ENCODE measurements at regions not wholly inside any gene's neighbourhood (a gene's known extent, or its start where the extent isn't known, plus 50 kb on each side); places are given as distances from the start of the nearest gene placed in this dataset.

- Histone ChIP-seq H3K4me1 (no peaks in the 10 kb centered on the region), H3K27me3 (no peaks in the 10 kb centered on the region), H3K4me3 (no peak overlapping the region), H3K36me3 (no peaks in the 10 kb centered on the region), H3K9me3 (peaks cover 0 to 7% of the 10 kb centered on the region in 2 donors), H3K27ac (no peak overlapping the region)
- TF ChIP-seq CTCF (IDR thresholded peaks at IDR 0.05): no peak
- DNase-seq (ENCODE audit: low spot score): no peak
Measured at GRCh38 chr5:84536797-84537196, 152.1 kb upstream of the EDIL3 start.

- H3K27ac ChIP-seq: no peak overlapping the region
- DNase-seq (ENCODE audit: low spot score): no peak
- no peaks in the 10 kb centered on the region for H3K4me1 ChIP-seq
- no peaks in the 10 kb centered on the region for H3K27me3 ChIP-seq
- H3K36me3 ChIP-seq: no peaks in the 10 kb centered on the region
- TF ChIP-seq CTCF (IDR thresholded peaks at IDR 0.05): no peak
- peaks cover 0 to 6% of the 10 kb centered on the region in 2 donors for H3K9me3 ChIP-seq
- no peak overlapping the region for H3K4me3 ChIP-seq
Measured at GRCh38 chr5:84535281-84535680, 150.6 kb upstream of the EDIL3 start.

GRCh38 chr5:84524491-84524890 lies 139.8 kb upstream of the EDIL3 start:
- TF ChIP-seq CTCF (IDR thresholded peaks at IDR 0.05): no peak
- Histone ChIP-seq H3K27me3 (no peaks in the 10 kb centered on the region), H3K36me3 (no peaks in the 10 kb centered on the region), H3K4me1 (no peaks in the 10 kb centered on the region), H3K27ac (no peak overlapping the region), H3K4me3 (no peak overlapping the region), H3K9me3 (no peaks in the 10 kb centered on the region)
- DNase-seq (ENCODE audit: low spot score): no peak

- Histone ChIP-seq H3K36me3 (no peaks in the 10 kb centered on the region), H3K4me1 (no peaks in the 10 kb centered on the region), H3K27me3 (no peaks in the 10 kb centered on the region), H3K27ac (no peak overlapping the region), H3K9me3 (no peaks in the 10 kb centered on the region), H3K4me3 (no peak overlapping the region)
- no peak for TF ChIP-seq CTCF (IDR thresholded peaks at IDR 0.05)
- no peak for DNase-seq (ENCODE audit: low spot score)
Measured at GRCh38 chr5:84518862-84519261, 134.2 kb upstream of the EDIL3 start.

GRCh38 chr5:84518370-84518769 lies 133.7 kb upstream of the EDIL3 start:
- H3K27ac ChIP-seq: no peak overlapping the region
- no peaks in the 10 kb centered on the region for H3K9me3 ChIP-seq
- no peak for DNase-seq (ENCODE audit: low spot score)
- H3K4me1 ChIP-seq: no peaks in the 10 kb centered on the region
- TF ChIP-seq CTCF (IDR thresholded peaks at IDR 0.05): no peak
- H3K36me3 ChIP-seq: no peaks in the 10 kb centered on the region
- no peak overlapping the region for H3K4me3 ChIP-seq
- no peaks in the 10 kb centered on the region for H3K27me3 ChIP-seq

- no peaks in the 10 kb centered on the region for H3K4me1 ChIP-seq
- no peaks in the 10 kb centered on the region for H3K36me3 ChIP-seq
- no peaks in the 10 kb centered on the region for H3K9me3 ChIP-seq
- no peak for DNase-seq (ENCODE audit: low spot score)
- TF ChIP-seq CTCF (IDR thresholded peaks at IDR 0.05): no peak
- no peaks in the 10 kb centered on the region for H3K27me3 ChIP-seq
- H3K27ac ChIP-seq: no peak overlapping the region
- H3K4me3 ChIP-seq: no peak overlapping the region
Measured at GRCh38 chr5:84506625-84507024, 121.9 kb upstream of the EDIL3 start.

Data from right atrium auricular region (tissue), 2 donors.